ENCODE measurements at regions not wholly inside any gene's neighbourhood (a gene's known extent, or its start where the extent isn't known, plus 50 kb on each side); places are given as distances from the start of the nearest gene placed in this dataset.
"Not testable (repeated sequence)": the region's sequence is repeated elsewhere in the genome, so short reads cannot be mapped to it uniquely, and the experiment has no call there.

DNA sequence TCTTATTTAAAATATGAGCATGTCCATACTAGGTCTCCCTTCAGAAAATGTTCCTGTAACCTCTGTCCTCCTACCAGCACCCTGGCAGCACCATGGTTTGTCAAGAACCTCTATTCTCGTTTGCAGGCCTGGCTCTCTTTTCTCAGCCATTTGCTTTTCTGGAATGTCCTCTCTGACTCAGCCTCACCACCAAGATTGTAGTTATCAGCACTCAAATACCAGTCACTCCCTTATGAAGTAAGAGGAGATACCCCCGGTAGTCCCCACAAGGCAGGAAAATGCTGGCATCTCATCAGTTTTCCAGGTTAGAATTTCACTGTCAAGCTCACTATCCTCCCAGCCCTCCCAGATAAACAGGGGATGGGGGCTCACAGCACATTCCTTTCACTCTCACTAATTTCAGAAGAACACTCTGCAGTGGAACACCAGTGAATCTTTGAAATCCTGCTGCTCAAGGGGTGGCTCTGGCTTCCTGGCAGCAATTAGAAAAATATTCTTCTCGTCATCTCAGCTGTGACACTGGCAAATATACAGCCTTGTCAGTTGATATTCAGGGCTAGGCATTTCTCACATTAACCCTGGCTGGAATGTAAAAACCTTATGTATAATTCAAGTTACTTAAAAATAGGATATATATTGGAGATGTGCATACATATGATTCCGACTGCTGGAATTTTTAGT, 129.2 kb downstream of the TBX18 start:
- DNase-seq, result no peak

DNA sequence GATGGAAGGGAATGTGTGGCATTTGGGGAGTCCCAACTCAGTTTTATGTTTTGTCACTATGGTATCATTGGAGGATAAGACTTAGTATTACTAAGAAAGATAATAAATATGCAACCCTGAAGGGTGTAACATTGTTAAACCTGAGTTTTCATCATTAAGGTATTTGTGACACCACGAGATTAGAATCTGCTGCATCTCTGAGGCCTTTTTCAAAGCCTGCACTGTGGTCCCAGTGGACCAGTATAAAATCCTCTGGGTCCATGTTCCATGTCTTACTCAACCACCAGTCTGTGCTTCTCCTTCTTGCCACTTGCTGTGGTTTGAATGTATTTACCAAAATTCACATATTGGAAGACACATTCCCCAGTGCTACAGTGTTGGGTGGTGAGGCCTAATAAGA, 130.6 kb downstream of the TBX18 start:
- DNase-seq, result no peak

DNA sequence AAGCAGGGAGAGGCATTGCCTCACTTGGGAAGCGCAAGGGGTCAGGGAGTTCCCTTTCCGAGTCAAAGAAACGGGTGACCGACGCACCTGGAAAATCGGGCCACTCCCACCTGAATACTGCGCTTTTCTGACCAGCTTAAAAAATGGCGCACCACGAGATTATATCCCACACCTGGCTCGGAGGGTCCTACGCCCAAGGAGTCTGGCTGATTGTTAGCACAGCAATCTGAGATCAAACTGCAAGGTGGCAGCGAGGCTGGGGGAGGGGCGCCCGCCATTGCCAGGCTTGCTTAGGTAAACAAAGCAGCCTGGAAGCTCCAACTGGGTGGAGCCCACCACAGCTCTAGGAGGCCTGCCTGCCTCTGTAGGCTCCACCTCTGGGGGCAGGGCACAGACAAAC, 137.9 kb downstream of the TBX18 start:
- peak; percentile 28 to 35 for DNase-seq

DNA sequence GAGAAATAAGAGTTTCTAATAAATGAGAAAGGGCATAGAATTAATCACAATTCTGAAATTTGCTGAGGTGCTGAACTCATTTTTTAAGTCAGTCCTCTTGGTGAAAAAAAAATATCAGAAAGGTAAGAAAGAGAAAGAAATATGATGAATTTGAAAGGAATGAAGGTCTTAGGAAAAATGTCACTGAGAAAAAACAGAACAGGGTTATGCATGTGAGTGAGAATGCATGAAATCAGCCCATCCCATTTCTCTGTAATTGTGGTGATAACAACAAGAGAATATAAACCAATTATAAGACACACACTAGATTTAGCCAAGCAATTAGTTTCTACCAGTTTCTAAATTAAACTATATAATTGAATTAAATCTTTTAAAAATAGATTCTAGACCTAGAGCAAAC, 138.9 kb downstream of the TBX18 start:
- DNase-seq, result no peak

DNA sequence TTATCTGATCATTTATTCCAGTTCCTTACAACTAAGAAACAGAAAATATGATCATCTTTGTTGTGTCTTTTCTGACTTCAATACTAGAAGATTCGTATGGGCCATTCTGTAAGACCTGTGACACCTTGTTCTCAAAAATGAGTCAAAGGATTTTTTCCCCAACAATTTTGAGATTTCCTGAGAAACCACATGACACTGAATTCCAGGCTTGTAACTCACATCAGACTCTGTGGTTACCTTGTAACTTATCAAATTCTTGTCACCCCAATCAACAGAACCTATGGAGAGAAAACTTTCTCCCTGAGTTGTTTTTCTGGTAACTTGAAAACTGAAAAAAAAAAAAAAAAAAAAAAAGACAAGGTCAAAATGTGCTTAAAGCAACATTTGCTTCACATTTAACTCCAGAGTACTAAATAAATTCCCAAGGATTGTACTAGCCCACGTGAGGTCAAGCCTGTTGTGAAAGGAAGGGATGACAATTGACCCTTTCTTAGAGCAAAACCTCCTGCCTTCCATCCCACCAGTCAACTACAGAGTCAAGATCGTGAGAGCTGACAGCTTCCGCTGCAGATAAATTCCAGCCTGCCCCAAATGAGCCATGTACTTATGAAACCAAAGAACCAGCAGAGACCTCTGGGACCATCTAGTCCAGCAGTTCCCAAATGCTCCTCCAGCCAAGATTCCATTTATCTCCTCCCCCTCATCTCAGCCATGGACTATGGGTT, 140.3 kb downstream of the TBX18 start:
- DNase-seq, result no peak

DNA sequence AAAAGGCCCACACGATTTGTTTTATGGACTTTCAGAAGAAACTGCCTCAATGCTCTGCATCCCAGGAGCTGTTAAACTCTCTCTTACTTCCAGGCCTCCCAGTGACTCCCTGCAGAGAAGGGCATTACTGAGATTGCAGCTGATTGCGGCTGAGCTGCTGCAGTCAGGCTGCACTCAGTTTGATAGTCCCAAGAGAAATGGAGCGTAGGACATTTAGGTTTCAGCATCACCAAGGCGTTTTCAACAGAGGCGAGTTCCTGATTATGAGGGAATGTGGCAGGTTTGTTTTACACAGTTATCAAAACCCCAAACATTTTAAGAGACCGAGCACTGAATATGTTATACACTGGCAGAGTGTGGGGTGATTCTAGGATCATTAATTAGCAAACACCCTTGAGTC, 145.6 kb downstream of the TBX18 start:
- DNase-seq, result no peak

GRCh38 chr6:84618046-84618752, 146.2 kb downstream of the TBX18 start:
- DNase-seq, result no peak

DNA sequence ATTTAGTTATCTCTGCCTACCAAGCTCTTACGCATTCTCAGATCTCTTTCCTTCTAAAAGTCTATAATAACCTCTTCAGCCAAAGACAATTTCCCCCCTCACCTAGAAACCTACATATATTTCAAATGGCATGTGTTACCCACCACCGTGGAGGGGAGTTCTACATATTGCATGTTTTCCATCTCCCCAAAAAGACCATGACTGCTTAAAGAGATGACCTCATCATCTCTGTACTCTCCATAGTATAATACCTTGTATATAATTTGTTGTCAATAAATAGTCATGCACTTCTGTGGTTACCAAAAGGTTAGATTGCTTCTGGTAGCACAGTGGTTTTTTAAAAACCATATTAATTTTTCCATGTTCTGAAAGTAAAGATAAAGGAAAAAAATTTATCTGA, 148.4 kb downstream of the TBX18 start:
- no peak for DNase-seq

GRCh38 chr6:84615113-84615850, 149.1 kb downstream of the TBX18 start:
- DNase-seq, result no peak

DNA sequence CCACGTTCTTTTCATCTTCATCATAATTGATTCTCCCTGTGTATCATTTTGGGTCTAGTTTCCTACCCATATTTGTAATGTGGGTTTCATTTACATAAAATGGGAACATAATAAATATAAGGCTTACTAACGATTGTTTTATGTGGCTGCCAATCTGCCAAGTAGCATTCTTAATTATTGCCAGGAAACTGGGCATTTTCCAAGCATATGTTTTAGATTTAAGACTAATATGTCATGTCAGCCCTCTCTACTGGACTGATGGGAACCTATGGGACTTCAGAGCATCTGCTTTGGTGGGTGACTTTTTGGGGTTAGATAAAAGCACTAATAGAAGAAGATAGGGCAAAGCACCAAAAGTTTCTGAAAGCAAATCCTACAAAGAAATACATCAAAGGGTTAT, 157.5 kb downstream of the TBX18 start:
- no peak for DNase-seq

DNA sequence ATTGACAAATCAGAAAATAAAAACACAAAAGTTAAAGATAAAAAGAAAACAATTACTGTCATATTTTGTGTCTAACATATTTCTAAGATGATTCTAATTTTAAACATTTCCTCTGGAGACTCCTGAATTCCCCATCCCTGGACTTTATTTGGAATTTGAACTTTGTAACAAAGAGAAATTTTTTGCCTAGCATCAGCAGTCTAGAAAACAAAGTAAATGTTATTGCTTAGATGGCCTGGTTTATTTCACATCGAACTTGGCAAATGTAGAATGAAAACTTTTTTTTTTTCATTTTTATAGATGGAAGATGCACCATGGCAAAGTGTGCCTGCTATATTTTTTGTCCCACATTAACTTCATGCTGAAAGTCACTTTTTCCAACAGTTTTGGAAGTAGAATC, 159.1 kb downstream of the TBX18 start:
- no peak for DNase-seq

DNA sequence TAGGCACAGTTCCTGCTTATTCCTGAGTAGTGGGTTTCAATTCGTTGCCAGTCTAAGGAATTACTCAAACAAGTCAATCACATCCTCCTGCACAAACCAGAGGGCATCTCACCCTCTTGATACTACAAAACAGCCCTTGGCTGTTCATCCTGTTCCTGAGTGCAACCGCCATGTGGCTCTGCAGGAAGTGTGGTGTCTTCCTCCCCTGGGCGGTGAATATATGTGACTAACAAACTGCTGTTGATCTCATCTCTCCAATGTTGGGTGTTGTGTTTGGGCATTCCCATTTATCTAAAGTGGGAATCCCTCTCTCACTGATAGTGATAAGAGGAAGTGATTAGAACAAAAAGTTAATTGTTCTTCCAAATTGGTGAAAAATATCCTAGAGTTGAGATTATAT, 163.0 kb downstream of the TBX18 start:
- DNase-seq, result no peak

- DNase-seq, result no peak
Observed at GRCh38 chr6:84599991-84600390, 164.4 kb downstream of the TBX18 start.

- no peak for DNase-seq
Observed at GRCh38 chr6:84597238-84597875, 167.0 kb downstream of the TBX18 start.

DNA sequence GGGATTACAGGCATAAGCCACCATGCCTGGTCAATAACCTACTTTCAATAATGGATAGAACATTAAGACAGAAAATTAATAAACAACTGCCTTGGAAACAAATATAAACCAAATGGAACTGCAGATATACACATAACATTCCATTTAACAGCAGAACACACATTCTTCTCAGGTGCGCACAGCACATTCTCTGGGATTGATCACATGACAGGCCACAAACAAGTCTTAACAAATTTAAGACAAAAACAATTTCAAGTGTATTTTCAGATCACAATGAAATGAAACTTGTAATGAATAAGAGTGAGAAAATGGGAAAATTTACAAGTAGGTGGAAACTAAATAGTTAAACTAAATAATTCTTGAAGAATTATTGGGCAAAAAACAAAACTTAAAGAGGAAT, 167.9 kb downstream of the TBX18 start:
- no peak for DNase-seq

DNA sequence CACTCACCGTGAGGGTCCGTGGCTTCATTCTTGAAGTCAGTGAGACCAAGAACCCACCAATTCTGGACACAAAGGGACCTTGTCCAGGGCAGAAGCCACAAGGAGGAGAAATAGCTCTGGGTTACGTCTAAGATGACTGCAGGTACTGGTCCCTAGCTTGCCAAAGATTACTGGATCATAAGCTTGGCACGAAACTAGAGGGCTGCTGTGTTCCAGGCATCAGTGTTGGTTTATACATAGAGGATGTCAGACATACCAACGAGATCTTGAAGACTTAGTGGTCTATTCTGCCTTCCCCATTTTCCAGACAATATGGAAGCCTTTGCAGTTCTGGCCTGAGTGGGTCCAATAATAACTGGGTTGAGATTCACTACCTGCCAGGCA, 175.7 kb downstream of the TBX18 start:
- DNase-seq, result no peak

DNA sequence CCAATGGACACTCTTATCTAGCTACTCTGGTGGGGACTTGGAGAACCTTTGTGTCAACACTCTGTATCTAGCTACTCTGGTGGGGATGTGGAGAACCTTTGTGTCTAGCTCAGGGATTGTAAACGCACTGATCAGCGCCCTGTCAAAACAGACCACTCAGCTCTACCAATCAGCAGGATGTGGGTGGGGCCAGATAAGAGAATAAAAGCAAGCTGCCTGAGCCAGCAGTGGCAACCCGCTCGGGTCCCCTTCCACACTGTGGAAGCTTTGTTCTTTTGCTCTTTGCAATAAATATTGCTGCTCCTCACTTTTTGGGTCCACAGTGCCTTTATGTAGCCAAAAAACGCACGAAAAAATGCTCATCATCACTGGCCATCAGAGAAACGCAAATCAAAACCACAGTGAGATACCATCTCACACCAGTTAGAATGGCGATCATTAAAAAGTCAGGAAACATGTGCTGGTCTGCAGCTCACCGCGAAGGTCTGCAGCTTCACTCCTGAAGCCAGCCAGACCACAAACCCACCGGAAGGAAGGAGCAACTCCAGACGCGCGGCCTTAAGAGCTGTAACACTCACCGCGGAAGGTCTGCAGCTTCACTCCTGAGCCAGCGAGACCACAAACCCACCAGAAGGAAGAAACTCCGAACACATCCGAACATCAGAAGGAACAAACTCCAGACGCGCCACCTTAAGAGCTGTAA, 176.3 kb downstream of the TBX18 start:
- not testable (repeated sequence) for DNase-seq

- not testable (repeated sequence) for DNase-seq
Observed at GRCh38 chr6:84587202-84587940, 177.0 kb downstream of the TBX18 start.

GRCh38 chr6:84583784-84584183, 180.6 kb downstream of the TBX18 start:
- DNase-seq, result no peak

DNA sequence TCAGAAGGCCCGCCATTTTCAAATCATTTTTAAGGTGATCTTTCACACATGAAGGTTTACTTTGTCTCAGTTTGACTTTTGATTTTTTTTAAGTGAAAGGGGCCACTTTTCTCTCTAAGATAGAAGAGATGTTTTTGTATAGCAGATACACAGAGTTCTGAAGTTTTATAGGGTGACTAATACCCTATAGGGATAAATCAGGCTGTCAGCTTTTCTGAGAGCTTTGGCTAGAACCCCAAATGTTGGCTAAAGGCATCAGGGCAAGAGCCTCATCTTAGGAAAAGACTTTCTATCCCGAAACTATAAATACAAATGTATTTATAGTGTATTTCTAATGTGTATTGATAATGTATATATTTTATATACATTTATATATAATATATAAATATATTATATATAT, 181.4 kb downstream of the TBX18 start:
- DNase-seq, result no peak

GRCh38 chr6:84581494-84582259, 182.7 kb downstream of the TBX18 start:
- DNase-seq, result no peak
